HG02610 (cell line): ENCODE measurements at regions not wholly inside any gene's neighbourhood (a gene's known extent, or its start where the extent isn't known, plus 50 kb on each side); places are given as distances from the start of the nearest gene placed in this dataset.
"Not testable (repeated sequence)": the region's sequence is repeated elsewhere in the genome, so short reads cannot be mapped to it uniquely, and the experiment has no call there.

Source experiments
- ATAC-seq: cut with Tn5 transposase; IDR thresholded peaks from one replicate; pipeline ENCODE4 v1.9.1; 2021; ENCODE audit warnings: mild to moderate bottlenecking, moderate library complexity; ENCODE audit not compliant: unreplicated experiment

DNA sequence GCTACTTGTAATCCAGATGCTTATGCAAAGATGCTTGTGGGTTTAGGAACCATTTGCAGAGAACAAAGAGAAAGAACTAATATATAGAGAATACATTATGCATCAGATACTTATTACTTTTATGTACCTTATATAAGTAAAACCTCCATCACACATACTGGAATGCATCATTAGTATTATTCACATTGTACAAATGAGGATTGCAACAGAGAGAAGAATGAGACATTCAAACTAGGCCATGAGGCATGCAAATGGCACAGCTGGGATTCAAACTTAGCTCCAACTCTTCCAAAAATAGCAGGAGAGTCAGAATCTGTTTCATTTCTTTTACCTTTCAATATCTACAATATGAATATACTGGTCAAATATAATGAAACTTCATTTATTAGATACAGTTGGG, 1001.4 kb upstream of the ADAMTS5 start:
- not testable (repeated sequence) for ATAC-seq

DNA sequence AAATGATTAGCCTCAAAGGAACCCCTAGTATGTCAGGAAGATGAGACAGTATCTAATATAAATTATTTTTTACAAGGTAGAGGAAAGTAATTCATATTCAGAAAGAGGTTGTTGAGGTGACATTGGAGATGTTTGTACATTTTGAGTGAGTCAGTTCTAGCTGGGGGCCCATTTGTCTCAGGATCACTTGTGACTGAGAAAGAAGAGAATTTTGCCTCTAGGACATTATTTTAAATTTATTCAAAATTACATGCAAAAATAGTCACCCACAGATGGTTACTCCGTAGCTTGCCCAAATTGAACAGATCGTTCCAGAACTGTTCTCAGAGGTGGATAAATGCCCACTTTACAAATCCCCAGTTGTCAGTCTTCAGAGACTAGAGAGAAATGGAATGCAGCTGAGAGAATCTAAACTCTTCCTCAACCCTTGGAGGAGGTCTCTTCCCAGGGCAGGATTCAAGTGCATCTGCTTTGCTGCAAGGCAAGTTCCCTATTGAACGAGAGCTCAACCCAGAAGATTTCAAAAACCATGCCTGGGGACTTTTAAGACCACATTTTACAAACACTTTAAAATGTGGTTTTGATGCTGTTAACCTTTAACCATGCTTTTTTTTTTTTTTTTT, 987.8 kb upstream of the ADAMTS5 start:
- ATAC-seq = no peak

DNA sequence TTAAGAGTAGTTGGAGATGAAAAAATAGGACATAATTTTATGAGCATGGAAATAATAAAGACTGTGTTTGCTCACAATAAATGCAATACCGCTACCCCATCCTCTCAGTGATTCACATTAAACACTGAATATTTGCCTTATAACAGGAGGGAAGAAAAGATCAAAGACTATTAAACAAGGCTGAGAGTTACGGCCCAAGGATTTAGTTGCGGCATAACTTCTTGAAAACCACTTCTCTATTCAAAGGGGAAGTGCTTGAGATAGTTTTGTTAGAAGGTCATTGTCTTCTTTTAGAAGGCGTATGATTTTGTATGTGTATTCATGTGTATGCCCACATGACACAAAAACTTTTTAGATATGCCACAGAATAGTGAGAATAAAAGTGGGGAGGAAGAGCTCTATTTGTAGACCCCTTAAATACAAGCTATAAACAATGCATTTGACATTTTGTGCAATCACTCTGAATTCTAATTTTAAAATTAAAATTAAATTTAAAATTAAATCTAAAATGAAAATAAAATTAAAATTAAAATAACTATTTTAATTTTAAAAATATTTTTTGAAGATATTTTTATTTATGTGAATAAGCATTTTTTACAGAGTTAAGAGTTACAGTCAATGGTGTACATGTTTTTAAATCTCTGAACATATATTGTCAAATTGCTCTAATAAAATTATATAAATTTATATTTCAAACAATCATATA, 986.6 kb upstream of the ADAMTS5 start:
- ATAC-seq = no peak

DNA sequence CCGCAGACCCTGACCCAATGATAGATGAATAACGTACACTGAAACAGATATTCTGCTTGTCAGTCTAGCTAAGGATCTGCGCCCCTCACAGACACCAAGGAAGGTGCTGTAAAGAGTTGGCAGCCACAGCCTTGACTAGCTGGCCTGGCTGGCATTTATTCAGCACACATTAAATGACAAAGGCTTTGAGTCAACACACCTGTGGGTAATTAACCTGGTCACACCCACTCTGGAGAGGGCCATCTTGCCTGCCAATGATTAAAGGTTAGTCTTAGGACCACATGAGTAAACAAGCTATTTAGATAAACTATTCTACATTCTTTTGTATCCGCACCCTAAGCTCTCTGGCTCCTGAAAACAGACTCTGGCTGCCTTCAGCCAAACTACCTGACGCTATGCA, 982.2 kb upstream of the ADAMTS5 start:
- not testable (repeated sequence) for ATAC-seq

DNA sequence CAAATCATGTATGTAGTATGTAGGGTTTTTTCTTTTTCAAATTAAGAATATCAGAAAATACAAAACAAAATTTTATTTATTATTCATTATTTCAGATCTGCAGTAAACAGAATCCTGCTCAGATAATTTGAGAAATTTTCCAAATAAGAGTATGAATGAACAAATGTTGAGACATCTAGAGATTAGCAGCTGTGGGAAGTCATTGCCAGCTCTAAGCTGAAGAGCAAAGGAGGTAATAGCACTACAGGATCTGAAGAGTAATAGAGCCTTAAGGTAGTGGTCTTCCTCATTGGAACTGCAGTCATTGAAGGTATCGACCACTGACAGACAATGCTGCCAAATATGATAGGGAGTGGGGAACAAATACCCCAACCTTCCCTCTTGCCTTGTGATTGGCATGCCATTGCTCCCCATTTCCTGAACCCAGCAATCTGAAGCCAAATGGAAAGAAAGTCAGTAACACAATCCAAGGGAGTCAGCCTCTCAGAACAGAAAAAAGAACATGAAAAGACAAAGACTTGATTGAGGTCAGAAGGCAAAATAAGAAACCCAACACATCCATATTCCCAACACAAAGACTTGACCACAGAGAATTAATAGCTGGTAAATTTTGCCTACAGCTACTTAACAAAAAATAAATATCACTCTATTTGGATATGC, 963.4 kb upstream of the ADAMTS5 start:
- not testable (repeated sequence) for ATAC-seq

DNA sequence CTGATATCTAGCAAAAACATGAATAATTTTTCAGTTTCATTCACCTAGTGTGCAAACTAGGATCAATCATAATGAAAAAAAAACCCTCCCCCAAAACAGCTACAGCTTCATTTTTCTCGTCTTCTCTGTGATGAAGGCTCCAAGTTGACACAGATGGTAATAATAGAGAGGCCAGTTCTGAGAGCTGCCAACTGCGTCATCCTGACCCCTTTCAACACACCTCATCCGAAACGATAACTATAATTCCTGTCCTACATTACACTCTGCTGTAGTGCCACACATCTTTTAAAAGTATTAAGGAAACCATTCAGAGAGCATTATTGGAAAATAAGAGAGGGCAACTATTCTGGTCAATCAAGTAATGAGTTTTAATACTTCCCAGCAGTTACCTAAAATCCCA, 962.3 kb upstream of the ADAMTS5 start:
- ATAC-seq = not testable (repeated sequence)

DNA sequence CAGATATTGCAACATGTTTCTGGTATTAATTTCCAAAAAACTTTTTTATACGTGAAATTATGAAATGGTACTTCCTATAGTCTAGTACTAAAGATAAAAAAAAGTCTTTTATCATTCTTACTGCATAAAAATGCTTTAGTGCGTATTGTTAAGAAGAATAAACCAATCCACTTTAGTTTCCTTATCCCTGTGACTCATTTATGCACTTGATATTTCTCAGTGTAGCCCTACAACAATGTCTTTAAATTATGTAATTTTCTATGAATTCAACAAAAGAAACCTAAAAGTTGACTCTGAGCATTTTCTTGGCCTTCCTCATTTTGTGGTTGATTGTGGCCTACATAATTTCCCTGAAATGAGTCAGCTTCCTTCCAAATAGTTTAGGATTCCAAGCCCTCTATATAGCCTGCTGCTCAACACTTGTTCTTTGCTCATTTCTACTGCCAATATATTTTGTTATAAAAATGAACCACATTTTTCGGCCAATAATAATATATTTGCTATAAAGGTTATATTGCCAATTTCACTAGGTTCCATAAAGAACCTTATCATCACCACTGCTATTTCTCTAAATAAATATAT, 961.7 kb upstream of the ADAMTS5 start:
- ATAC-seq = not testable (repeated sequence)

DNA sequence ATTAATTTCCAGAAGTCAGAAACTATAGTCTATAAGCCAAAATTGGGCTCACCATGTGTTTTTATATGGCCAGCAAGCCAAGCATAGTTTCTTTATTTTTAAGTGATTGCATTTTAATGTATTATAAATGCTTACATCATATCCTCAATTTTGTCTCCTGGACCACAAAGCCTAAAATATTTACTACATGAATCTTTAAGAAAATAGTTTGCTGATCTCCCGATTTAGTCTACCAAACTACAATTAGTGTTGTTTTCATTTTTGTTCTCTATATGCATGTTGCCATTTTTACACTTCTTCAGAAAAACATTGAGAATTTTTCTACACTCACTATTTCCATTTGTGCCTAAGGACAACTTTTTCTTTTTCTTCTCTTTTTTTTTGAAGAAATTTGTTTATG, 954.5 kb upstream of the ADAMTS5 start:
- not testable (repeated sequence) for ATAC-seq

DNA sequence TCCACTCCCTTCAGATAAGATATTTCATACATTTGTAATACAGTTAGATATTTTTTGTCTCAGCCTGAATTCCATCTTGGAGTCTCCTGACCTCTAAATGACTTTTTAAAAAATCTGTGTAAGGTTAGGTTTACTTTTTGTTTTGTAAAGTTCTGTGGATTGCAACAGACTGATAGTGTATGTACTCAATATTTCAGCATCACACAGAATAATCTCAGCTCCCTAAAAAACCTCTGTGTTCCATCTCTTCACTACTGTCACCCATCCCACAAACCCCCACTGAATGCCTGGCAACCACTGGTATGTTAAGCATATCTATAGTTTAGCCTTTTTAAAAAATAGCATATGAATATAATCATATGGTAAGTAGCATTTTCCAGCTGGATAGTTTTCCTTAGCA, 951.1 kb upstream of the ADAMTS5 start:
- ATAC-seq = not testable (repeated sequence)

DNA sequence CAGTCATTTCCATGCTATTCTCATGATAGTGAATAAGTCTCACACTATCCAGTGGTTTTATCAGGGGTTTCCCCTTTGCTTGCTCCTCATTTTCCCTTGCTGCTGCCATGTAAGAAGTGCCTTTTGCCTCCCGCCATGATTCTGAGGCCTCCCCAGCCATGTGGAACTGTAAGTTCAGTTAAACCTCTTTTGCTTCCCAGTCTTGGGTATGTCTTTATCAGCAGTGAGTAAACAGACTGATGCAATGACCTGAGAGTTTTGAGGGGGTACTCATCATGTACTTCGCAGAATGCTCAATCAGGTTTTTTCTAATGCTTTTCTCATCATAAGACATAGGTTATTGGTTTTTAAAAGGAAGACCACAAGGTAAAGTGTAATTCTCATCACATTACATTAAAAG, 949.4 kb upstream of the ADAMTS5 start:
- ATAC-seq = not testable (repeated sequence)

DNA sequence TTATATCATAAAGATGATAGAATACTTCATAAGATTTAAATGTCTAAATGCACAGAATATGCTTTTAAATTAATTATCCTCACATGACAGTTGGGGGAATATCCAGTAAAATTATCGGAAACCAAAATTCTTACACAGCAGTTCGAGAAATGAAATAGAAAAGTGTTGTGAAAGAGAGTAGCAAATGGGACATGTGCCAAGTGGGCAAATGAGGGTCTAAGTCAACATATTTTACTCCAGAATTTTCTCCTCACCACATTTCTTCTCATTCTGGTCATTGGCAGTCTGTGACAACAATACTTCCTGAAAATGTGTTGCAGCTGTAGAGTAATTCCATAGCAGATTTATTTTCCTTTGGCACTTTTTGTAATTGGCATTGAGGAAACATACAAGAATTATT, 945.2 kb upstream of the ADAMTS5 start:
- not testable (repeated sequence) for ATAC-seq

DNA sequence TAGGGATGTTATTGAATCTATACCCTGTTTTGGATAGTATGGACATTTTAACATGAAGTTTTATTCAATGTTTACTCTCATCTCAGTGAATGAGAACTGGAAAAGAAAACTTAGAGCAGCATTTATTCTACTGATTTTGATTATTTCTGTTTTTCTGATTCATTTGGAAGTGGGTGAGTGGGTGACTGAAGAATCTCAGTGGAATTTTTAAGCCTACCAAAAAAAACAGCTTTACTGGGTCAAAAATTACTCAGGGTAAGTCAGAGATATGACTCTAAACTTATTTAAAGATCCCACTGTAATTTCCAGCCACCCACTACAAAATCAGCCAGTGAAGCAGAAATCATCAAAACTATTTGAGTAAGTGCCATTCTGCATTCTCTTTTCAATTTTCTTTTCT, 942.6 kb upstream of the ADAMTS5 start:
- not testable (repeated sequence) for ATAC-seq

DNA sequence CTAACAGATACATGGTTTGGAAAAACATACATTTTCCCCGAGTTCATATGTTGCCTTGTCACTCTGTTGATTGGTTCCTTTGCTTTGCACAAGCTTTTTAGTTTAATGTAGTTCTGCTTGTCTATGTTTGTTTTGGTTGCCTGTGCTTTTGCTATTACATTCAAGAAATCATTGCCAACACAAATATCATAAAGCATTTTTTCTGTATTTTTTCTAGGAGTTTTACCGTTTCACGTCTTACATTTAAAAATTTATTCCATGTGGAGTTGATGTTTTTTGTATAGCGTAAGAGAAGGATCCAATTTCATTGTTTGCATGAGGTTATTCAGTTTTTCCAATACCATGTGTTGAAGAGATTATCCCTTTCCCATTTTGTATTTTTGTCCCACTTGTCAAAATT, 941.9 kb upstream of the ADAMTS5 start:
- not testable (repeated sequence) for ATAC-seq

DNA sequence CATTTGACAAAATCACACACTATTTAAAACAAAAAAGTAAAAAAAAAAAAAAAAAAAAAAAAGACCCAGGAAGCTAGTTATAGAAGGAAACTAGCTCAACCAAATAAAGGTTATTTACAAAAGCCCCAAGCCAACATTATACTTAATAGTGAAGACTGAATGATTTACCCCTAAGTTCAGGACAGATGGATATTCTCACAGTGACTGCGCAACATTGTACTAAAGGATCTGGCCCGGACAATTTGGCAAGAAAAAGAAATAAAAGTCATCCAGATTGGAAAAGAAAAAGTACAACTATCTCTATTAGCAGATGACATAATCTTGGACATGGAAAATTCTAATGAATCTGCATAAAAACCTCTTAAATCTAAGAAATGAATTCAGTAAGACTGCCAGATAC, 936.0 kb upstream of the ADAMTS5 start:
- ATAC-seq = not testable (repeated sequence)

DNA sequence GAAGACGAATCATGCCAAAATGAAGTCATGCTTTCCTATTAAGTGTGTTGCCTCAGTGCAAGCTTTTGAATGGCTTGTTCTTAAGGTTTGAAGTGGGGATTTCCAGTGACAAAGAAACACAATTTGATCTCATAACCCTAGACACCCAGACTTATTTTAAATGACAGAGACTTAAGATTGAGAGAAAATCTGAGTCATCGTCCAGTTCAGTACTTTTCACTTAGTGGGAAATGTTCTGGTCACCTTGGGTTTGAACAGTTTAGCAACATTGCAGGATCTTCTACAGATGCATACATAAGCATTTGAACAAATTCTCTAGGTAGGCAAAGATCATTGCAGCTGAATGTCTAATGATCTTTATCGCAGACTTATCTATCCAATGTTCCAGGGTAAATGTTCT, 926.7 kb upstream of the ADAMTS5 start:
- not testable (repeated sequence) for ATAC-seq

DNA sequence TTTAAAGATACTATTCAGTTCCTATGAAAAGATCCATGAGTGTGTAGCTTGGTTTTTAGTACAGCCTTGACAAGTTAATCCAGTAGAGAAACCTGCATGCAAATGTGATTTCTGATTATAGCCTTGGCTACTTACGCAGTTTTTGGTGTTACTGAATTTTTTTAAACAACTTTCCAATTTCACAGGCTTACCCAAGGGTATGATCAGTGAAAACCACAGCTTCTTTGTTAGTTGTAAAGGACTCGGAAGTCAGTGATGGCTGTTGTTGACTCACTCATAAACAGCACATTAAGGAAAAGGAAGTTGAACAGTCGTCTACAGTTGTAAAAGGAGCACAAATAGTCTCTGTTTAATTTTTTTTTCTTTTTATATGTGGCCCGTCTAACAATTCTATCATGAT, 924.6 kb upstream of the ADAMTS5 start:
- not testable (repeated sequence) for ATAC-seq

DNA sequence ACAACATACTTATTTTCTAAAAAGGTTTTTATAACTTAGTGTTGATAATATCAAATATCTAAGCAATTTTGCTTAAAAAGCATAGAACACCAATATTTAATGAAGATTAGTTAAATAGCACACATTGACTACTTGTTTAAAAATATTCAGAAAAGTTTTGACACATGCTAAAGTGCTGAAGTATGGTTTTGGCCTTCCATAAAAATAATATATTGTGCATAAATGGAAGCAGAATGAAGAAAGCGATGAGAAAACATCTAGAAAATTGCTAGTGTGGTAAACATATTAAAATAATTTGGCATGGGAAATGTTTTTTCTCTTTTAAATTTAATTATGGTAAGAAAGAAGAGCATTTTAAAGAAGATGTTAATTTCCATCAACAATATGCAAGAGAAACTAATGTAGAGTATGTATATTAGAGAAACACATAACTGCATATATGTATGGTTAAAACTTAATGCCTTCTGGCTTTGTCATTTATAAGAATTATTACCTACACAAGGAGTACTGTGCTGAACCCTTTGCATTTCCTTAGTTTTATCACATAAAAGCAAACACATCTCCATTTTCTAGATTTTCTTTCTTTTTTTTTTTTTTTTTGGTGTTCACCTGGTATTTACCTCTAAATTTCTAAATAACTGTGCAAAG, 921.0 kb upstream of the ADAMTS5 start:
- not testable (repeated sequence) for ATAC-seq

DNA sequence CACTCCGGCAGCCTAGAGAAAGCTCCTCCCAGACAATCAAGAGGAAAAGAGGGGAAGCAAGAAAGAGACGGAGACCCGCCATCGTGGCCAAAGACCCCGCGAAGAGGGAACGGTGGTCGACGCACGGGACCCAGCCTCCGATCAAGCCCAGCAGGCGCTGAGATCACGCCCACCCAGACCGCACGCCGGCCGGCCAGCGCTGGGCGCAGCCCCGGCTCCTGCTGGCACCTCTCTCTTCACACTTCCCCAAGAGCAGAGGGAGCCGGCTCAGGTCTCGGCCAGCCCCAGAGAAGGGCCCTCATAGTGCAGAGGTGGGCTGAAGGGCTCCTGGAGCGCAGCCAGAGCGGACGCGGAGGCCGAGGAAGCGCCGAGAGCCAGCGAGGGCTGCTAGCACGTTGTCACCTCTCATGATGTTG, 918.4 kb upstream of the ADAMTS5 start:
- ATAC-seq = no peak

DNA sequence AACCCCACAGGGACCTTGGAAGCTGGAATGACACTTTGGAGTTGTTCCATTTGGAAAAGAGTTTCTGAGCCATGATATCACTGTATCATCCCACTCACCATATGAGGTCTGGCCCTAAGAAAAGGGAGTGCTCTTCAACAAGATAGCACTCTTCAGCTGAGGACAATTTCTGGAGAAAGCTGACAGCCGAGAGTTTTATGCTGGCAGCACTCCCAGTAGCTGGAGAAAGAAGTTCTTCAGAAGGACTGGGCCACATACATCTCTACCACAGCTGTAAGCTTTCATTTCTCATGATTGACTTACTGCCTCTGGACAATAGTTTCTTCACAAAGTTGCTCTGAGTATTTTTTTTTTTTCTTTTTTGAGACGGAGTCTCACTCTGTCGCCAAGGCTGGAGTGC, 914.4 kb upstream of the ADAMTS5 start:
- ATAC-seq = not testable (repeated sequence)

DNA sequence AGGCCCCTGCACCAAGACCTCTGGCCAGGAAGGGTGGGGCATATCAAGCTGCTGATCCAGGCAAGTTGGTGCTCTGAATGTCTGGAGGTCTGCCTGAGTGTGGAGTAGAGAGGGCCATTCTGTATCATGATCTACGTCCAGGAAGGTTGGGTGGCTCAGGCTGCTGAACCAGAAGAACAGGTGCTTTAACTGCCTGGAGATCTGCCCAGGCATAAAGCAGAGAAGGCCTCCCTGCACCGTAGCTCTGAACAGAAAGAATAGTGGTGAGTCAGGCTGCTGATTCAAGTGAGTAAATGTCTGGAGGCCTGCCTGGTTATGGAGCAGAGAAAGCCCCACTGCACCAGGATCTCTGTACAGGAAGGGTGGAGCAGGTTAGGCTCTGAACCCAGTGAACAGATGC, 905.5 kb upstream of the ADAMTS5 start:
- ATAC-seq = not testable (repeated sequence)

DNA sequence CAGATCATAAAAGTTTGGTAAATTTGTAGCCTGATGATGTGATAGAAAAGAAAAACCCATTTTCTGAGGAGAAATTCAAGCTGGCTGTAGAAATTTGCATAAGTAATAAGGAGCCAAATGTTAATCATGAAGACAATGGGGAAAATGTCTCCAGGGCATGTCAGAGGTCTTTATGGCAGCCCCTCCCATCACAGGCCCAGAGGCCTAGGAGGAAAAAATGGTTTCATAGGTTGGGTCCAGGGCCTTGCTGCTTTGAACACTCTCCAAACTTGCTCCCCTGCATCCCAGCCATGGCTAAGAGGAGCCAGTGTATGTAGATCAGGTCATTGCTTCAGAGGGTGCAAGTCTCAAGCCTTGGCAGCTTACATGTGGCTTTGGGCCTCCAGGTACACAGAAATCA, 903.9 kb upstream of the ADAMTS5 start:
- ATAC-seq = not testable (repeated sequence)
